Keratinocyte (primary cell): ENCODE measurements at regions not wholly inside any gene's neighbourhood (a gene's known extent, or its start where the extent isn't known, plus 50 kb on each side); places are given as distances from the start of the nearest gene placed in this dataset.

Experiments used
- DNase-seq: peaks from one replicate; pipeline ENCODE4 v3.0.0-alpha.2; 2011; ENCODE audit warnings: low read depth, missing footprints, low spot score
- FAIRE-seq: peaks from 2 replicates; lab custom pipeline; 2011; peaks lifted over from hg19 to GRCh38; lab: Jason Lieb, UNC
- H2AFZ ChIP-seq: 2 replicates; pipeline ENCODE4 v1.6.0; 2012; ENCODE audit warnings: low read length, control low read depth, inconsistent platforms; ENCODE audit not compliant: control insufficient read depth
- H3K27ac ChIP-seq: 2 replicates; pipeline ENCODE4 v1.5.1; 2011; ENCODE audit warnings: low read length; ENCODE audit not compliant: control insufficient read depth, insufficient read depth
- H3K27me3 ChIP-seq: 3 replicates; pipeline ENCODE4 v1.6.0; 2011; ENCODE audit warnings: low read length; ENCODE audit not compliant: control insufficient read depth, insufficient read depth; ENCODE audit errors: extremely low read depth
- H3K36me3 ChIP-seq, 2 experiments: 2 replicates in 1 of 2; 3 replicates in 1 of 2; pipeline ENCODE4 v1.5.1; 2011; ENCODE audit warnings: low read length in 2 of 2, mild to moderate bottlenecking in 1 of 2; ENCODE audit not compliant: control insufficient read depth in 2 of 2, insufficient read depth in 2 of 2; ENCODE audit errors: extremely low read depth in 1 of 2
- H3K4me1 ChIP-seq: 3 replicates; pipeline ENCODE4 v1.5.1; 2011; ENCODE audit warnings: low read length; ENCODE audit not compliant: control insufficient read depth, insufficient read depth; ENCODE audit errors: extremely low read depth
- H3K4me2 ChIP-seq: 3 replicates; pipeline ENCODE4 v1.6.0; 2011; ENCODE audit warnings: low read depth, low read length; ENCODE audit not compliant: control insufficient read depth, insufficient read depth; ENCODE audit errors: extremely low read depth
- H3K4me3 ChIP-seq, 3 experiments: fragments of 200-600 bp in 1 of 3; sonication (generic) in 1 of 3; 2 replicates in 2 of 3; 3 replicates in 1 of 3; pipeline ENCODE4 v1.5.1; 2011 to 2016; ENCODE audit warnings: low read length in 3 of 3, mild to moderate bottlenecking in 3 of 3, control low read depth in 2 of 3, inconsistent platforms in 1 of 3, low read depth in 1 of 3, mixed read lengths in 1 of 3, mixed run types in 1 of 3, moderate library complexity in 1 of 3; ENCODE audit not compliant: control insufficient read depth in 2 of 3, insufficient read depth in 2 of 3; ENCODE audit errors: extremely low read depth in 1 of 3
- H3K79me2 ChIP-seq: 2 replicates; pipeline ENCODE4 v1.6.0; 2012; ENCODE audit warnings: low read length; ENCODE audit not compliant: control insufficient read depth, insufficient read depth
- H3K9ac ChIP-seq: 3 replicates; pipeline ENCODE4 v1.6.0; 2011; ENCODE audit warnings: low read length; ENCODE audit not compliant: control insufficient read depth, insufficient read depth; ENCODE audit errors: extremely low read depth
- H3K9me1 ChIP-seq: 3 replicates; pipeline ENCODE4 v1.6.0; 2011; ENCODE audit warnings: low read length; ENCODE audit not compliant: control insufficient read depth, insufficient read depth; ENCODE audit errors: extremely low read depth
- H3K9me3 ChIP-seq: 2 replicates; pipeline ENCODE4 v1.5.1; 2012; ENCODE audit warnings: low read depth, low read length; ENCODE audit not compliant: control insufficient read depth
- H4K20me1 ChIP-seq: 3 replicates; pipeline ENCODE4 v1.6.0; 2011; ENCODE audit warnings: low read length; ENCODE audit not compliant: control insufficient read depth, insufficient read depth; ENCODE audit errors: extremely low read depth
- EZH2 ChIP-seq: IDR thresholded peaks from one replicate; pipeline ENCODE4 v1.6.1; 2012; ENCODE audit warnings: inconsistent platforms, mild to moderate bottlenecking, low read length, moderate library complexity
- dilution Hi-C: fragments of 300-500 bp; cut with MboI; formaldehyde crosslinking; loops from one replicate; pipeline ENCODE4 v1.7.0; 2020; ENCODE audit warnings: low sequenced_read_pairs; ENCODE audit not compliant: extremely low pct_ligation_motif_present
- TF ChIP-seq, protein P1 (sequence below), 3 experiments: IDR thresholded peaks in 1 of 3; conservative IDR thresholded peaks in 1 of 3; optimal IDR thresholded peaks in 1 of 3; 2 replicates in 2 of 3; 3 replicates in 1 of 3; pipeline versions ENCODE3 to v1.5.1; 2011; ENCODE audit warnings: low read length in 3 of 3, mild to moderate bottlenecking in 3 of 3, moderate library complexity in 2 of 3, control low read depth in 1 of 3, inconsistent platforms in 1 of 3; ENCODE audit not compliant: insufficient read depth in 2 of 3; ENCODE audit errors: extremely low read depth in 1 of 3

DNA sequence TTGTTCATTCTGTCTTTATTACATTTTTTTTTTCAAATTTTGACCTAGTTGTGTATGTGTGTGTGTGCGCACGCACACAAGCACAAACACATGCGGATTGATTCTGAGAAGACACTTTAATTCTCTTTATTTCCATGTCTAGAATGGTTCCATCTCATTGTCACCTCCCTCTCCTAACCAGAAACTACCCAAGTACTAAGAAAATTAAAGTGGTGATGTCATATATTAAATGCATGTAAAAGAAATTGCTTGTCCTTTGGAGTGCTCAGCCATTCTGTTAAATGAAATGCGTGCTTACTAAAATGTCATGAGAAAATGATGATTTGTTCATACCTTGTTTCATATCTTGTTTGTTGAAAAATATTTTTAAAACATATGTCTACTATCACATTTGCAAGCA, 1297.0 kb upstream of the TENM3 start:
- DNase-seq (no peak), FAIRE-seq (no peak)
- H3K27ac ChIP-seq, result no peak overlapping the region
- no peaks in the 10 kb centered on the region for H3K9me3 ChIP-seq
- no peak overlapping the region for H3K9ac ChIP-seq
- no peak overlapping the region for H3K4me3 ChIP-seq
- no peak overlapping the region for H2AFZ ChIP-seq
- no peak overlapping the region for H3K4me2 ChIP-seq
- no peaks in the 10 kb centered on the region for H3K79me2 ChIP-seq
- no peaks in the 10 kb centered on the region for H3K4me1 ChIP-seq
- H3K36me3 ChIP-seq, result no peaks in the 10 kb centered on the region
- no peak for TF ChIP-seq EZH2
- no peaks in the 10 kb centered on the region for H3K27me3 ChIP-seq
- dilution Hi-C loops, result no loop called here
- no peaks in the 10 kb centered on the region for H4K20me1 ChIP-seq
- no peaks in the 10 kb centered on the region for H3K9me1 ChIP-seq

DNA sequence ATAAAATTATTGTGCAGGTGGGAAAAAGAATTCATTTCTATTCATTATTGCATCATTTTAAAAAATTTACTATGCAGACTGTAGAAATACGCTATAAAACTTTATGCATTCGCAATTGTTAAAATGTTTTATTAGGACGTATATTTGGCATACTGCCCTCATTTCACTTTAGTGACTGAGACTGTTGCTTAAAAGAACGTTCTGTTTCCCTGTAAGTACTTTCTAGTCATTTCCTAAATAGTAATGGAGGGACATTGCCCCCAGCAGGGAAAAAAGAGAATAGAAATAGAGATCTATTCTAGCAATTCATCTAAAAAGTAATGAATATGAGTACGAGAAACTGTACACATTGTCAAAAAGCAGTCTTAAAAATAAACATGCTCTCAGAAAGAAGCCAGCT, 1295.8 kb upstream of the TENM3 start:
- FAIRE-seq (no peak), DNase-seq (no peak)
- Histone ChIP-seq H2AFZ (no peak overlapping the region), H3K27ac (no peak overlapping the region), H3K4me3 (no peak overlapping the region), H3K36me3 (no peaks in the 10 kb centered on the region), H3K27me3 (no peaks in the 10 kb centered on the region), H3K4me1 (no peaks in the 10 kb centered on the region), H3K79me2 (no peaks in the 10 kb centered on the region), H3K4me2 (no peak overlapping the region), H4K20me1 (no peaks in the 10 kb centered on the region), H3K9ac (no peak overlapping the region), H3K9me1 (no peaks in the 10 kb centered on the region), H3K9me3 (no peaks in the 10 kb centered on the region)
- no peak for TF ChIP-seq EZH2
- TF ChIP-seq, protein P1, sequence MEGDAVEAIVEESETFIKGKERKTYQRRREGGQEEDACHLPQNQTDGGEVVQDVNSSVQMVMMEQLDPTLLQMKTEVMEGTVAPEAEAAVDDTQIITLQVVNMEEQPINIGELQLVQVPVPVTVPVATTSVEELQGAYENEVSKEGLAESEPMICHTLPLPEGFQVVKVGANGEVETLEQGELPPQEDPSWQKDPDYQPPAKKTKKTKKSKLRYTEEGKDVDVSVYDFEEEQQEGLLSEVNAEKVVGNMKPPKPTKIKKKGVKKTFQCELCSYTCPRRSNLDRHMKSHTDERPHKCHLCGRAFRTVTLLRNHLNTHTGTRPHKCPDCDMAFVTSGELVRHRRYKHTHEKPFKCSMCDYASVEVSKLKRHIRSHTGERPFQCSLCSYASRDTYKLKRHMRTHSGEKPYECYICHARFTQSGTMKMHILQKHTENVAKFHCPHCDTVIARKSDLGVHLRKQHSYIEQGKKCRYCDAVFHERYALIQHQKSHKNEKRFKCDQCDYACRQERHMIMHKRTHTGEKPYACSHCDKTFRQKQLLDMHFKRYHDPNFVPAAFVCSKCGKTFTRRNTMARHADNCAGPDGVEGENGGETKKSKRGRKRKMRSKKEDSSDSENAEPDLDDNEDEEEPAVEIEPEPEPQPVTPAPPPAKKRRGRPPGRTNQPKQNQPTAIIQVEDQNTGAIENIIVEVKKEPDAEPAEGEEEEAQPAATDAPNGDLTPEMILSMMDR (optimal IDR thresholded peaks at IDR 0.05 in 1 of 3, IDR thresholded peaks at IDR 0.05 in 1 of 3, conservative IDR thresholded peaks at IDR 0.05 in 1 of 3; ENCODE audit: extremely low read depth in 1 of 3, insufficient read depth in 2 of 3, low read length in 3 of 3), result no peak
- dilution Hi-C loops, result no loop called here
